A549 (cell line): ENCODE measurements at regions not wholly inside any gene's neighbourhood (a gene's known extent, or its start where the extent isn't known, plus 50 kb on each side); places are given as distances from the start of the nearest gene placed in this dataset.

ENCODE experiments used
- ATAC-seq, 2 experiments: fragments of 200-7000 bp in 1 of 2; fragments of >200 bp in 1 of 2; cut with Nextera tagmentation in 1 of 2; cut with Tn5 transposase in 1 of 2; 3 replicates each; pipeline versions ENCODE4 v1.8.0 to v1.9.1; 2018 to 2020; ENCODE audit warnings: mild to moderate bottlenecking in 1 of 2, moderate library complexity in 1 of 2
- CTCF ChIA-PET: fragments of 300-600 bp; sonication (Branson Sonifier 250); formaldehyde crosslinking; extraction: SDS; loops from one replicate; lab custom pipeline; 2021; ENCODE audit warnings: antibody characterized with exemption, inconsistent platforms; lab: Yijun Ruan, JAX
- POLR2A ChIA-PET: fragments of 350-600 bp; formaldehyde crosslinking; extraction: SDS; loops from one replicate; lab custom pipeline; 2021; ENCODE audit warnings: antibody characterized with exemption, inconsistent platforms; lab: Yijun Ruan, JAX
- DNase-seq, 2 experiments: peaks; one replicate each; pipeline versions ENCODE4 v3.0.0 to v3.0.0-alpha.2; 2011 to 2016; ENCODE audit warnings: low read depth in 1 of 2, low spot score in 1 of 2
- FAIRE-seq: peaks from 2 replicates; lab custom pipeline; 2011; peaks lifted over from hg19 to GRCh38; lab: Jason Lieb, UNC
- H3K27ac ChIP-seq, 2 experiments: fragments of >200 bp; sonication (Bioruptor Twin); formaldehyde crosslinking; 3 replicates each; pipeline ENCODE4 v1.5.1; 2016 to 2017
- H3K4me1 ChIP-seq: fragments of >200 bp; sonication (Bioruptor Twin); formaldehyde crosslinking; 3 replicates; pipeline ENCODE4 v1.6.1; 2016
- H3K4me2 ChIP-seq: fragments of >200 bp; sonication (Bioruptor Twin); formaldehyde crosslinking; 3 replicates; pipeline ENCODE4 v1.6.1; 2016
- H3K4me3 ChIP-seq: fragments of >200 bp; sonication (Bioruptor Twin); formaldehyde crosslinking; 3 replicates; pipeline ENCODE4 v1.5.1; 2016
- H3K9me3 ChIP-seq: fragments of >200 bp; sonication (Bioruptor Twin); formaldehyde crosslinking; 3 replicates; pipeline ENCODE4 v1.6.1; 2016
- ATOH8 ChIP-seq: fragments of 250-450 bp; sonication (Bioruptor Pico); IDR thresholded peaks from 2 replicates; pipeline ENCODE4 v1.5.0; 2020; ENCODE audit warnings: low read depth, mild to moderate bottlenecking, moderate library complexity
- CBX2 ChIP-seq: fragments of 200-600 bp; sonication (generic); IDR thresholded peaks from 2 replicates; pipeline ENCODE4 v1.6.1; 2016; ENCODE audit warnings: low read depth, mild to moderate bottlenecking, borderline replicate concordance
- CBX8 ChIP-seq: fragments of 200-600 bp; sonication (generic); IDR thresholded peaks from 2 replicates; pipeline ENCODE4 v1.6.1; 2016
- CHD2 ChIP-seq: fragments of 150-350 bp; IDR thresholded peaks from 2 replicates; pipeline ENCODE4 v1.6.1; 2014; ENCODE audit warnings: low read length; ENCODE audit not compliant: partially characterized antibody
- E2F6 ChIP-seq: IDR thresholded peaks from 2 replicates; pipeline ENCODE4 v1.6.1; 2012; ENCODE audit warnings: low read depth, borderline replicate concordance
- EHF ChIP-seq: fragments of 250-450 bp; sonication (Bioruptor Pico); IDR thresholded peaks from 2 replicates; pipeline ENCODE4 v1.5.0; 2020; ENCODE audit warnings: mild to moderate bottlenecking
- ELK1 ChIP-seq: fragments of 150-350 bp; IDR thresholded peaks from 2 replicates; pipeline ENCODE4 v1.6.1; 2014; ENCODE audit warnings: low read depth, mild to moderate bottlenecking, low read length
- ESRRA ChIP-seq: fragments of 150-350 bp; IDR thresholded peaks from 2 replicates; pipeline ENCODE4 v1.6.1; 2014; ENCODE audit warnings: mild to moderate bottlenecking, low read length, borderline replicate concordance
- FOXS1 ChIP-seq: fragments of 250-450 bp; sonication (Bioruptor Pico); IDR thresholded peaks from 2 replicates; pipeline ENCODE4 v1.5.0; 2020; ENCODE audit warnings: mild to moderate bottlenecking, moderate library complexity
- GATA3 ChIP-seq: IDR thresholded peaks from 2 replicates; pipeline ENCODE4 v1.6.1; 2012; ENCODE audit warnings: borderline replicate concordance
- HDAC2 ChIP-seq: fragments of 200-600 bp; sonication (generic); IDR thresholded peaks from 2 replicates; pipeline ENCODE4 v1.6.1; 2016
- HES2 ChIP-seq: fragments of >200 bp; sonication (Bioruptor Twin); formaldehyde crosslinking; IDR thresholded peaks from 2 replicates; pipeline ENCODE4 v1.6.1; 2016
- HOXA7 ChIP-seq: fragments of 250-450 bp; sonication (Bioruptor Pico); IDR thresholded peaks from 2 replicates; pipeline ENCODE4 v1.5.0; 2020; ENCODE audit warnings: mild to moderate bottlenecking, moderate library complexity
- JUN ChIP-seq, 2 experiments: fragments of >200 bp; sonication (Bioruptor Twin); formaldehyde crosslinking; IDR thresholded peaks; 2 replicates in 1 of 2; 3 replicates in 1 of 2; pipeline ENCODE4 v1.6.1; 2016 to 2017
- JUNB ChIP-seq: fragments of >200 bp; sonication (Bioruptor Twin); formaldehyde crosslinking; IDR thresholded peaks from 2 replicates; pipeline ENCODE4 v1.6.1; 2016
- MAFK ChIP-seq: fragments of 450-650 bp; IDR thresholded peaks from 2 replicates; pipeline ENCODE4 v1.6.1; 2014; ENCODE audit not compliant: partially characterized antibody
- MAX ChIP-seq: IDR thresholded peaks from 2 replicates; pipeline ENCODE4 v1.6.1; 2012
- PHF8 ChIP-seq: fragments of 200-600 bp; sonication (generic); IDR thresholded peaks from 2 replicates; pipeline ENCODE4 v1.6.1; 2016; ENCODE audit warnings: low read depth, mild to moderate bottlenecking, antibody characterized with exemption, moderate library complexity, borderline replicate concordance
- RARB ChIP-seq: fragments of 250-450 bp; sonication (Bioruptor Pico); IDR thresholded peaks from 2 replicates; pipeline ENCODE4 v1.8.0; 2021; ENCODE audit warnings: mild to moderate bottlenecking, moderate library complexity
- RCOR1 ChIP-seq: fragments of 150-350 bp; IDR thresholded peaks from 2 replicates; pipeline ENCODE4 v1.6.1; 2014; ENCODE audit warnings: antibody characterized with exemption, low read length, low read depth
- REST ChIP-seq: fragments of 200-600 bp; sonication (generic); IDR thresholded peaks from 2 replicates; pipeline ENCODE4 v1.6.1; 2016; ENCODE audit warnings: antibody characterized with exemption, mild to moderate bottlenecking, moderate library complexity
- RNF2 ChIP-seq: fragments of 200-600 bp; sonication (generic); IDR thresholded peaks from 2 replicates; pipeline ENCODE4 v1.6.1; 2016; ENCODE audit warnings: low read depth, mild to moderate bottlenecking, antibody characterized with exemption, moderate library complexity, borderline replicate concordance
- SMC3 ChIP-seq: fragments of >200 bp; sonication (Bioruptor Twin); formaldehyde crosslinking; IDR thresholded peaks from 3 replicates; pipeline ENCODE4 v1.6.1; 2018; ENCODE audit warnings: inconsistent platforms
- USF2 ChIP-seq: fragments of 450-650 bp; IDR thresholded peaks from 2 replicates; pipeline ENCODE4 v1.6.1; 2014; ENCODE audit warnings: antibody characterized with exemption
- ZFP36 ChIP-seq: fragments of 450-650 bp; IDR thresholded peaks from 2 replicates; pipeline ENCODE4 v1.6.1; 2014; ENCODE audit warnings: borderline replicate concordance; ENCODE audit not compliant: partially characterized antibody
- ZNF302 ChIP-seq: fragments of 250-450 bp; sonication (Bioruptor Pico); IDR thresholded peaks from 2 replicates; pipeline ENCODE4 v1.9.0; 2021; ENCODE audit warnings: inconsistent platforms, mild to moderate bottlenecking, moderate library complexity
- WGBS: methylation state at CpG from one replicate; pipeline ENCODE4 v1.1.6; 2017; ENCODE audit errors: missing lambda C conversion rate; 5-methylcytosine and 5-hydroxymethylcytosine counted together

- CTCF ChIA-PET = no interaction called here
- H3K4me3 ChIP-seq = no peak overlapping the region
- TF ChIP-seq MAX (no peak), ATOH8 (CRISPR knock-in tag) (no peak), CHD2 (no peak), ESRRA (no peak), SMC3 (no peak), ELK1 (no peak), MAFK (no peak), HES2 (no peak), USF2 (no peak), RCOR1 (no peak), JUN (IDR thresholded peaks at IDR 0.05) (no peak), JUNB (no peak), CBX8 (no peak), REST (no peak), FOXS1 (CRISPR knock-in tag) (no peak), GATA3 (no peak), RNF2 (no peak), CBX2 (no peak), HDAC2 (no peak)
- POLR2A ChIA-PET = no interaction called here
- H3K27ac ChIP-seq = no peak overlapping the region
- ATAC-seq = no peak
- no peak for FAIRE-seq
- H3K4me2 ChIP-seq = no peak overlapping the region
- H3K9me3 ChIP-seq = no peaks in the 10 kb centered on the region
- no peak for DNase-seq
- H3K4me1 ChIP-seq = no peaks in the 10 kb centered on the region
These were observed 587.3 kb downstream of the IGSF11 start for GRCh38 chr3:118447339-118447738.

- CTCF ChIA-PET = no interaction called here
These were observed 567.8 kb downstream of the IGSF11 start for GRCh38 chr3:118466795-118467330.

More at GRCh38 chr3:118466795-118467330, 567.8 kb downstream of the IGSF11 start:
- Histone ChIP-seq H3K27ac (no peak overlapping the region), H3K9me3 (no peaks in the 10 kb centered on the region), H3K4me1 (no peaks in the 10 kb centered on the region)
- ATAC-seq (no peak), FAIRE-seq (no peak)
- POLR2A ChIA-PET = no interaction called here
- TF ChIP-seq HOXA7 = no peak
- no peak for TF ChIP-seq ZFP36
- TF ChIP-seq PHF8 = no peak
- no peak for TF ChIP-seq ZNF302 (CRISPR knock-in tag)
- TF ChIP-seq RARB (CRISPR knock-in tag) = no peak
- TF ChIP-seq E2F6 = no peak
- no peak for TF ChIP-seq RNF2
- TF ChIP-seq EHF = no peak
- TF ChIP-seq, all 56 proteins: peak for 0
- Histone ChIP-seq H3K4me2 (no peak overlapping the region), H3K4me3 (no peak overlapping the region)
- WGBS = 19% methylated on average over 2 of the region's 2 CpGs
- DNase-seq = no peak
